Loucy (cell line): ENCODE measurements at regions not wholly inside any gene's neighbourhood (a gene's known extent, or its start where the extent isn't known, plus 50 kb on each side); places are given as distances from the start of the nearest gene placed in this dataset.

ENCODE experiments used
- H2AFZ ChIP-seq: fragments of 200-600 bp; sonication (generic); 2 replicates; pipeline ENCODE4 v1.6.0; 2016; ENCODE audit warnings: antibody characterized with exemption, mild to moderate bottlenecking, low read length, moderate library complexity
- H3F3A ChIP-seq: fragments of 200-600 bp; 2 replicates; pipeline ENCODE4 v1.6.0; 2016; ENCODE audit warnings: antibody characterized with exemption, low read depth, mild to moderate bottlenecking
- H3K27me3 ChIP-seq: fragments of 200-600 bp; sonication (generic); 2 replicates; pipeline ENCODE4 v1.6.1; 2014; ENCODE audit warnings: low read length, mild to moderate bottlenecking; ENCODE audit not compliant: insufficient read depth, poor library complexity, severe bottlenecking
- H3K36me3 ChIP-seq: fragments of 200-600 bp; sonication (generic); 2 replicates; pipeline ENCODE4 v1.6.1; 2016; ENCODE audit warnings: low read length; ENCODE audit not compliant: insufficient read depth
- H3K4me1 ChIP-seq: fragments of 200-600 bp; sonication (generic); 2 replicates; pipeline ENCODE4 v1.5.1; 2014; ENCODE audit warnings: low read length, mild to moderate bottlenecking; ENCODE audit not compliant: insufficient read depth, poor library complexity, severe bottlenecking
- H3K4me2 ChIP-seq: fragments of 200-600 bp; sonication (generic); 2 replicates; pipeline ENCODE4 v1.6.0; 2014; ENCODE audit warnings: antibody characterized with exemption, low read length, low read depth, mild to moderate bottlenecking; ENCODE audit not compliant: poor library complexity, severe bottlenecking
- H3K4me3 ChIP-seq: fragments of 200-600 bp; sonication (generic); 2 replicates; pipeline ENCODE4 v1.5.1; 2014; ENCODE audit warnings: low read length, mild to moderate bottlenecking, mixed read lengths; ENCODE audit not compliant: poor library complexity, severe bottlenecking
- H3K79me2 ChIP-seq: fragments of 200-600 bp; sonication (generic); 2 replicates; pipeline ENCODE4 v1.6.1; 2014; ENCODE audit warnings: low read length; ENCODE audit not compliant: insufficient read depth
- H3K9ac ChIP-seq: fragments of 200-600 bp; sonication (generic); 2 replicates; pipeline ENCODE4 v1.6.0; 2014; ENCODE audit warnings: mild to moderate bottlenecking, low read depth, low read length, moderate library complexity; ENCODE audit not compliant: poor library complexity, severe bottlenecking
- H3K9me2 ChIP-seq: fragments of 200-600 bp; sonication (generic); replicated peaks from 2 replicates; pipeline ENCODE4 v1.6.1; 2016; ENCODE audit warnings: low read depth, low read length, mixed read lengths
- H3K9me3 ChIP-seq: fragments of 200-600 bp; sonication (generic); 2 replicates; pipeline ENCODE4 v1.6.1; 2014; ENCODE audit warnings: mild to moderate bottlenecking, antibody characterized with exemption, low read length, low read depth; ENCODE audit not compliant: insufficient read depth
- H4K20me1 ChIP-seq: fragments of 200-600 bp; sonication (generic); 2 replicates; pipeline ENCODE4 v1.6.0; 2014; ENCODE audit warnings: antibody characterized with exemption, low read length, mild to moderate bottlenecking; ENCODE audit not compliant: insufficient read depth, poor library complexity, severe bottlenecking
- CTCF ChIP-seq: fragments of 200-600 bp; sonication (generic); conservative IDR thresholded peaks from 2 replicates; pipeline ENCODE4 v1.5.1; 2014; ENCODE audit warnings: mild to moderate bottlenecking, antibody characterized with exemption, low read length
- EZH2phosphoT487 ChIP-seq: fragments of 200-600 bp; IDR thresholded peaks from 2 replicates; pipeline ENCODE4 v1.6.1; 2018; ENCODE audit warnings: antibody characterized with exemption, mild to moderate bottlenecking, moderate library complexity, borderline replicate concordance

GRCh38 chr6:113291751-113292445 lies 565.2 kb upstream of the MARCKS start:
- Histone ChIP-seq H3K4me1 (no peaks in the 10 kb centered on the region), H3K9me3 (no peaks in the 10 kb centered on the region), H3F3A (no peaks in the 10 kb centered on the region), H4K20me1 (no peaks in the 10 kb centered on the region), H3K9me2 (no peaks in the 10 kb centered on the region), H3K4me2 (no peak overlapping the region), H3K27me3 (no peaks in the 10 kb centered on the region), H3K79me2 (no peaks in the 10 kb centered on the region), H3K36me3 (no peaks in the 10 kb centered on the region), H2AFZ (no peak overlapping the region), H3K4me3 (no peak overlapping the region), H3K9ac (no peak overlapping the region)
- no peak for TF ChIP-seq CTCF
- no peak for TF ChIP-seq EZH2phosphoT487

GRCh38 chr6:113292646-113293422 lies 564.3 kb upstream of the MARCKS start:
- Histone ChIP-seq H3K36me3 (no peaks in the 10 kb centered on the region), H4K20me1 (no peaks in the 10 kb centered on the region), H3K4me2 (no peak overlapping the region), H3K4me1 (no peaks in the 10 kb centered on the region), H3K4me3 (no peak overlapping the region), H3K9ac (no peak overlapping the region), H3K79me2 (no peaks in the 10 kb centered on the region), H3F3A (no peaks in the 10 kb centered on the region), H3K9me3 (no peaks in the 10 kb centered on the region), H2AFZ (no peak overlapping the region), H3K27me3 (no peaks in the 10 kb centered on the region), H3K9me2 (no peaks in the 10 kb centered on the region)
- TF ChIP-seq CTCF (no peak), EZH2phosphoT487 (no peak)

GRCh38 chr6:113293423-113293740 lies 563.8 kb upstream of the MARCKS start:
- Histone ChIP-seq H3K9me3 (no peaks in the 10 kb centered on the region), H3K36me3 (no peaks in the 10 kb centered on the region), H3K27me3 (no peaks in the 10 kb centered on the region), H4K20me1 (no peaks in the 10 kb centered on the region), H3K4me3 (no peak overlapping the region), H3K4me1 (no peaks in the 10 kb centered on the region), H3F3A (no peaks in the 10 kb centered on the region), H3K9me2 (no peaks in the 10 kb centered on the region), H3K79me2 (no peaks in the 10 kb centered on the region), H3K4me2 (no peak overlapping the region), H2AFZ (no peak overlapping the region), H3K9ac (no peak overlapping the region)
- TF ChIP-seq EZH2phosphoT487 (no peak), CTCF (no peak)
